ENCODE measurements at regions not wholly inside any gene's neighbourhood (a gene's known extent, or its start where the extent isn't known, plus 50 kb on each side); places are given as distances from the start of the nearest gene placed in this dataset.
A peak's percentile ranks its signal among the peaks of the same experiment; 100 is the strongest.

GRCh38 chr3:117665296-117665695, 955.7 kb downstream of the TUSC7 start:
- Histone ChIP-seq H3K36me3 (ENCODE audit: insufficient read depth, low read length) (no peaks in the 10 kb centered on the region), H3K9ac (ENCODE audit: low read length) (no peak overlapping the region), H3K27ac (ENCODE audit: low read depth, low read length) (no peak overlapping the region), H4K20me1 (ENCODE audit: insufficient read depth, low read length) (no peaks in the 10 kb centered on the region), H3K27me3 (ENCODE audit: insufficient read depth, low read length) (no peaks in the 10 kb centered on the region), H3K79me2 (ENCODE audit: insufficient read depth, low read length) (no peaks in the 10 kb centered on the region), H3K4me2 (ENCODE audit: low read length) (no peak overlapping the region), H3K9me3 (ENCODE audit: insufficient read depth, low read depth, low read length) (no peaks in the 10 kb centered on the region), H2AFZ (ENCODE audit: low read depth, low read length) (no peak overlapping the region), H3K4me1 (ENCODE audit: insufficient read depth, low read length) (peaks cover 16% of the 10 kb centered on the region), H3K4me3 (ENCODE audit: insufficient read depth, low read depth, low read length) (no peak overlapping the region)
- TF ChIP-seq, protein P1, sequence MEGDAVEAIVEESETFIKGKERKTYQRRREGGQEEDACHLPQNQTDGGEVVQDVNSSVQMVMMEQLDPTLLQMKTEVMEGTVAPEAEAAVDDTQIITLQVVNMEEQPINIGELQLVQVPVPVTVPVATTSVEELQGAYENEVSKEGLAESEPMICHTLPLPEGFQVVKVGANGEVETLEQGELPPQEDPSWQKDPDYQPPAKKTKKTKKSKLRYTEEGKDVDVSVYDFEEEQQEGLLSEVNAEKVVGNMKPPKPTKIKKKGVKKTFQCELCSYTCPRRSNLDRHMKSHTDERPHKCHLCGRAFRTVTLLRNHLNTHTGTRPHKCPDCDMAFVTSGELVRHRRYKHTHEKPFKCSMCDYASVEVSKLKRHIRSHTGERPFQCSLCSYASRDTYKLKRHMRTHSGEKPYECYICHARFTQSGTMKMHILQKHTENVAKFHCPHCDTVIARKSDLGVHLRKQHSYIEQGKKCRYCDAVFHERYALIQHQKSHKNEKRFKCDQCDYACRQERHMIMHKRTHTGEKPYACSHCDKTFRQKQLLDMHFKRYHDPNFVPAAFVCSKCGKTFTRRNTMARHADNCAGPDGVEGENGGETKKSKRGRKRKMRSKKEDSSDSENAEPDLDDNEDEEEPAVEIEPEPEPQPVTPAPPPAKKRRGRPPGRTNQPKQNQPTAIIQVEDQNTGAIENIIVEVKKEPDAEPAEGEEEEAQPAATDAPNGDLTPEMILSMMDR (IDR thresholded peaks at IDR 0.05; ENCODE audit: insufficient read depth, low read depth, low read length) = no peak
- TF ChIP-seq EZH2 (IDR thresholded peaks at IDR 0.05; ENCODE audit: insufficient read depth, low read length) = no peak
- H3K27ac Mint-ChIP-seq (ENCODE audit: unreplicated experiment) = no peak overlapping the region
- no peaks in the 10 kb centered on the region for H3K9me3 Mint-ChIP-seq (ENCODE audit: unreplicated experiment)
- peaks cover 14% of the 10 kb centered on the region for H3K4me1 Mint-ChIP-seq (ENCODE audit: low read depth, unreplicated experiment)
- FAIRE-seq (no peak), DNase-seq (ENCODE audit: low read depth) (no peak)
- H3K27me3 Mint-ChIP-seq (ENCODE audit: low read depth, unreplicated experiment) = peaks cover under 1% of the 10 kb centered on the region
- no peaks in the 10 kb centered on the region for H3K36me3 Mint-ChIP-seq (ENCODE audit: low read depth, unreplicated experiment)
- no peak overlapping the region for H3K4me3 Mint-ChIP-seq (ENCODE audit: unreplicated experiment)

GRCh38 chr3:117666325-117666724, 956.7 kb downstream of the TUSC7 start:
- Mint-ChIP-seq H3K27ac (ENCODE audit: unreplicated experiment) (no peak overlapping the region), H3K36me3 (ENCODE audit: low read depth, unreplicated experiment) (no peaks in the 10 kb centered on the region), H3K4me3 (ENCODE audit: unreplicated experiment) (no peak overlapping the region), H3K4me1 (ENCODE audit: low read depth, unreplicated experiment) (peaks cover 6% of the 10 kb centered on the region), H3K27me3 (ENCODE audit: low read depth, unreplicated experiment) (peaks cover 3% of the 10 kb centered on the region), H3K9me3 (ENCODE audit: unreplicated experiment) (no peaks in the 10 kb centered on the region)
- Histone ChIP-seq H3K9me3 (ENCODE audit: insufficient read depth, low read depth, low read length) (no peaks in the 10 kb centered on the region), H3K9ac (ENCODE audit: low read length) (no peak overlapping the region), H3K4me2 (ENCODE audit: low read length) (no peak overlapping the region), H3K27me3 (ENCODE audit: insufficient read depth, low read length) (no peaks in the 10 kb centered on the region), H3K79me2 (ENCODE audit: insufficient read depth, low read length) (no peaks in the 10 kb centered on the region), H3K36me3 (ENCODE audit: insufficient read depth, low read length) (no peaks in the 10 kb centered on the region), H3K27ac (ENCODE audit: low read depth, low read length) (no peak overlapping the region), H2AFZ (ENCODE audit: low read depth, low read length) (no peak overlapping the region), H3K4me3 (ENCODE audit: insufficient read depth, low read depth, low read length) (no peak overlapping the region), H4K20me1 (ENCODE audit: insufficient read depth, low read length) (no peaks in the 10 kb centered on the region), H3K4me1 (ENCODE audit: insufficient read depth, low read length) (peaks cover 6% of the 10 kb centered on the region)
- no peak for TF ChIP-seq EZH2 (IDR thresholded peaks at IDR 0.05; ENCODE audit: insufficient read depth, low read length)
- TF ChIP-seq, protein P1 (IDR thresholded peaks at IDR 0.05; ENCODE audit: insufficient read depth, low read depth, low read length) = no peak
- DNase-seq (ENCODE audit: low read depth) (no peak), FAIRE-seq (peak; percentile 5)

DNA sequence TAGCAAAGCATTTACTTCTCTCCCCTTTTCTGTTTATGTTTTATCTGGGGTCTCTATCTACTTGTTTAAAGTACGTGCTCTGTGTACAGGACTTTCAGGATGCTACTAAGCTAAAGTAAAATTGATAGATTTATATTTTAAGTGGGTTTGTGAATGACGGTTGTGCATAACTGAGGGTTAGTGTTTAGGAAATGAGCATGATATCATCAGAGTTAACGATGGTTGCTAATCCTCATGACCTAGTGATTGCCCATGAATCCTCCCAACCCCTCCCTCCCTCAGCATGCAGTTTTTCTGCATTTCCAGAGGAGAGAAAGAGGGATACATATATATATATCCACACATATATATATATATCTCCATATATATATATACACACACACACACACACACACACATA, 957.2 kb downstream of the TUSC7 start:
- Mint-ChIP-seq H3K9me3 (ENCODE audit: unreplicated experiment) (no peaks in the 10 kb centered on the region), H3K27me3 (ENCODE audit: low read depth, unreplicated experiment) (peaks cover 3% of the 10 kb centered on the region), H3K4me1 (ENCODE audit: low read depth, unreplicated experiment) (peaks cover under 1% of the 10 kb centered on the region), H3K27ac (ENCODE audit: unreplicated experiment) (no peak overlapping the region), H3K4me3 (ENCODE audit: unreplicated experiment) (no peak overlapping the region), H3K36me3 (ENCODE audit: low read depth, unreplicated experiment) (no peaks in the 10 kb centered on the region)
- TF ChIP-seq, protein P1 (IDR thresholded peaks at IDR 0.05; ENCODE audit: insufficient read depth, low read depth, low read length) = no peak
- TF ChIP-seq EZH2 (IDR thresholded peaks at IDR 0.05; ENCODE audit: insufficient read depth, low read length) = no peak
- Histone ChIP-seq H3K4me3 (ENCODE audit: insufficient read depth, low read depth, low read length) (no peak overlapping the region), H3K36me3 (ENCODE audit: insufficient read depth, low read length) (no peaks in the 10 kb centered on the region), H3K4me2 (ENCODE audit: low read length) (no peak overlapping the region), H3K27me3 (ENCODE audit: insufficient read depth, low read length) (no peaks in the 10 kb centered on the region), H3K4me1 (ENCODE audit: insufficient read depth, low read length) (peaks cover 3% of the 10 kb centered on the region), H3K79me2 (ENCODE audit: insufficient read depth, low read length) (no peaks in the 10 kb centered on the region), H2AFZ (ENCODE audit: low read depth, low read length) (no peak overlapping the region), H3K9me3 (ENCODE audit: insufficient read depth, low read depth, low read length) (no peaks in the 10 kb centered on the region), H3K9ac (ENCODE audit: low read length) (no peak overlapping the region), H4K20me1 (ENCODE audit: insufficient read depth, low read length) (no peaks in the 10 kb centered on the region), H3K27ac (ENCODE audit: low read depth, low read length) (no peak overlapping the region)
- FAIRE-seq (no peak), DNase-seq (ENCODE audit: low read depth) (no peak)

Data from astrocyte (in vitro differentiated cells and primary cell).